ENCODE measurements at regions not wholly inside any gene's neighbourhood (a gene's known extent, or its start where the extent isn't known, plus 50 kb on each side); places are given as distances from the start of the nearest gene placed in this dataset.
A peak's percentile ranks its signal among the peaks of the same experiment; 100 is the strongest.

GRCh38 chr3:166013073-166013679 is 176.0 kb upstream of the BCHE start:
- Mint-ChIP-seq H3K27me3 (ENCODE audit: unreplicated experiment) (no peaks in the 10 kb centered on the region), H3K27ac (ENCODE audit: unreplicated experiment) (no peak overlapping the region), H3K36me3 (ENCODE audit: low read depth, unreplicated experiment) (no peaks in the 10 kb centered on the region), H3K4me1 (ENCODE audit: unreplicated experiment) (peaks cover 2% of the 10 kb centered on the region), H3K9me3 (ENCODE audit: unreplicated experiment) (no peaks in the 10 kb centered on the region), H3K4me3 (ENCODE audit: unreplicated experiment) (no peak overlapping the region)
- DNase-seq (ENCODE audit: low spot score): peak; percentile 41
- TF ChIP-seq, protein P1, sequence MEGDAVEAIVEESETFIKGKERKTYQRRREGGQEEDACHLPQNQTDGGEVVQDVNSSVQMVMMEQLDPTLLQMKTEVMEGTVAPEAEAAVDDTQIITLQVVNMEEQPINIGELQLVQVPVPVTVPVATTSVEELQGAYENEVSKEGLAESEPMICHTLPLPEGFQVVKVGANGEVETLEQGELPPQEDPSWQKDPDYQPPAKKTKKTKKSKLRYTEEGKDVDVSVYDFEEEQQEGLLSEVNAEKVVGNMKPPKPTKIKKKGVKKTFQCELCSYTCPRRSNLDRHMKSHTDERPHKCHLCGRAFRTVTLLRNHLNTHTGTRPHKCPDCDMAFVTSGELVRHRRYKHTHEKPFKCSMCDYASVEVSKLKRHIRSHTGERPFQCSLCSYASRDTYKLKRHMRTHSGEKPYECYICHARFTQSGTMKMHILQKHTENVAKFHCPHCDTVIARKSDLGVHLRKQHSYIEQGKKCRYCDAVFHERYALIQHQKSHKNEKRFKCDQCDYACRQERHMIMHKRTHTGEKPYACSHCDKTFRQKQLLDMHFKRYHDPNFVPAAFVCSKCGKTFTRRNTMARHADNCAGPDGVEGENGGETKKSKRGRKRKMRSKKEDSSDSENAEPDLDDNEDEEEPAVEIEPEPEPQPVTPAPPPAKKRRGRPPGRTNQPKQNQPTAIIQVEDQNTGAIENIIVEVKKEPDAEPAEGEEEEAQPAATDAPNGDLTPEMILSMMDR (IDR thresholded peaks at IDR 0.05; ENCODE audit: unreplicated experiment): peak; percentile 70

- DNase-seq (ENCODE audit: low spot score): no peak
- H3K27ac Mint-ChIP-seq (ENCODE audit: unreplicated experiment): no peak overlapping the region
- no peak overlapping the region for H3K4me3 Mint-ChIP-seq (ENCODE audit: unreplicated experiment)
- no peaks in the 10 kb centered on the region for H3K9me3 Mint-ChIP-seq (ENCODE audit: unreplicated experiment)
- peaks cover 2% of the 10 kb centered on the region for H3K4me1 Mint-ChIP-seq (ENCODE audit: unreplicated experiment)
- TF ChIP-seq, protein P1 (IDR thresholded peaks at IDR 0.05; ENCODE audit: unreplicated experiment): no peak
- no peaks in the 10 kb centered on the region for H3K36me3 Mint-ChIP-seq (ENCODE audit: low read depth, unreplicated experiment)
- no peaks in the 10 kb centered on the region for H3K27me3 Mint-ChIP-seq (ENCODE audit: unreplicated experiment)
These were observed 174.5 kb upstream of the BCHE start for GRCh38 chr3:166011771-166012170.

DNA sequence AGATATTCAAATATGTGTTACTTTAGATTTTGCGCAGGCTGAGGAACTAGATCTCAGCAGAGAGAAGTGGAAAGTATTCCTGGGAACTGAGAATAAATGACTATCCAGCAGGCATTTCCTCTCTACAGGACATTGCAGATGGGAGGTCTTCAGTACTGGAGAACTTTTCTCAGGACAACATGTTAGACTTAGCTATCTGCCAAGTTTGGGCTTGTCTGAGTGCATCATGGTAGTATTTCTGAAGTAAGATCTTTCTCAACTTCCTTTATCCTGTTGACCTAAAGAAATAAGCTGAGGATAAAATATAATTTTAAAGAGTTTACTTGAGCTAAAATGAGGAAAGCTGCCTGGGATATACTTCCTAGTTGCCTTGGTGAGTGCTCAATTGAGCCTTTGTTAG is 167.9 kb upstream of the BCHE start:
- no peak overlapping the region for H3K4me3 Mint-ChIP-seq (ENCODE audit: unreplicated experiment)
- no peaks in the 10 kb centered on the region for H3K27me3 Mint-ChIP-seq (ENCODE audit: unreplicated experiment)
- H3K4me1 Mint-ChIP-seq (ENCODE audit: unreplicated experiment): peaks cover 2% of the 10 kb centered on the region
- H3K9me3 Mint-ChIP-seq (ENCODE audit: unreplicated experiment): no peaks in the 10 kb centered on the region
- DNase-seq (ENCODE audit: low spot score): no peak
- H3K36me3 Mint-ChIP-seq (ENCODE audit: low read depth, unreplicated experiment): no peaks in the 10 kb centered on the region
- TF ChIP-seq, protein P1 (IDR thresholded peaks at IDR 0.05; ENCODE audit: unreplicated experiment): no peak
- no peak overlapping the region for H3K27ac Mint-ChIP-seq (ENCODE audit: unreplicated experiment)

- no peak for DNase-seq (ENCODE audit: low spot score)
- no peak overlapping the region for H3K27ac Mint-ChIP-seq (ENCODE audit: unreplicated experiment)
- TF ChIP-seq, protein P1 (IDR thresholded peaks at IDR 0.05; ENCODE audit: unreplicated experiment): no peak
These were observed 157.1 kb upstream of the BCHE start for GRCh38 chr3:165994293-165994692.

GRCh38 chr3:165984589-165984988 is 147.4 kb upstream of the BCHE start:
- no peak for DNase-seq (ENCODE audit: low spot score)
- Mint-ChIP-seq H3K27ac (ENCODE audit: unreplicated experiment) (no peak overlapping the region), H3K4me3 (ENCODE audit: unreplicated experiment) (no peak overlapping the region), H3K9me3 (ENCODE audit: unreplicated experiment) (no peaks in the 10 kb centered on the region), H3K4me1 (ENCODE audit: unreplicated experiment) (peaks cover 11% of the 10 kb centered on the region), H3K36me3 (ENCODE audit: low read depth, unreplicated experiment) (no peaks in the 10 kb centered on the region), H3K27me3 (ENCODE audit: unreplicated experiment) (no peaks in the 10 kb centered on the region)
- TF ChIP-seq, protein P1 (IDR thresholded peaks at IDR 0.05; ENCODE audit: unreplicated experiment): no peak

More at GRCh38 chr3:165994293-165994692, 157.1 kb upstream of the BCHE start:
- H3K27me3 Mint-ChIP-seq (ENCODE audit: unreplicated experiment): peaks cover 2% of the 10 kb centered on the region
- H3K4me1 Mint-ChIP-seq (ENCODE audit: unreplicated experiment): peaks cover 7% of the 10 kb centered on the region
- no peak overlapping the region for H3K4me3 Mint-ChIP-seq (ENCODE audit: unreplicated experiment)
- H3K9me3 Mint-ChIP-seq (ENCODE audit: unreplicated experiment): no peaks in the 10 kb centered on the region
- H3K36me3 Mint-ChIP-seq (ENCODE audit: low read depth, unreplicated experiment): no peaks in the 10 kb centered on the region

All from endothelial cell (in vitro differentiated cells).